ENCODE measurements at regions not wholly inside any gene's neighbourhood (a gene's known extent, or its start where the extent isn't known, plus 50 kb on each side); places are given as distances from the start of the nearest gene placed in this dataset.

GRCh38 chr7:131076032-131076431, 251.6 kb upstream of the MKLN1 start:
- Histone ChIP-seq H3K9ac (ENCODE audit: low read length) (no peak overlapping the region), H3K9me2 (ENCODE audit: insufficient read depth) (no peaks in the 10 kb centered on the region), H3K9me3 (ENCODE audit: control insufficient read depth in 1 of 2, insufficient read depth in 1 of 2, low read depth in 1 of 2, low read length in 2 of 2) (no peaks in the 10 kb centered on the region), H3K4me2 (ENCODE audit: low read length) (no peak overlapping the region), H3K27me3 (ENCODE audit: insufficient read depth, low read length) (no peaks in the 10 kb centered on the region), H3K79me2 (ENCODE audit: insufficient read depth, low read length) (peaks cover 45% of the 10 kb centered on the region), H2AFZ (ENCODE audit: low read depth, low read length, poor library complexity, severe bottlenecking) (no peak overlapping the region), H4K20me1 (ENCODE audit: insufficient read depth) (no peaks in the 10 kb centered on the region), H3K36me3 (ENCODE audit: control insufficient read depth in 1 of 2, insufficient read depth in 2 of 2, low read length in 2 of 2) (no peaks in the 10 kb centered on the region; a peak in 1 of 4 replicates), H3K4me3 (replicated peaks in 1 of 2; ENCODE audit: low read depth in 1 of 2, low read length in 2 of 2) (no peak overlapping the region), H3K4me1 (ENCODE audit: control insufficient read depth in 1 of 2, insufficient read depth in 2 of 2, low read length in 2 of 2) (peaks cover 0 to 10% of the 10 kb centered on the region in 2 experiments; a peak in 1 of 4 replicates), H3K27ac (ENCODE audit: low read depth, low read length) (no peak overlapping the region)
- BruUV-seq (replicated peaks): no TSS peak
- POLR2A ChIA-PET: no interaction called here
- DNase-seq (ENCODE audit: low read depth, low spot score) (no peak), ATAC-seq (no peak)
- CTCF ChIA-PET: no interaction called here
- RAD21 ChIA-PET (ENCODE audit: low non-redundant PET in 1 of 2, low total read pairs in 2 of 2, uncharacterized antibody in 2 of 2, unreplicated experiment in 2 of 2): no interaction called here
- intact Hi-C loops (cut with micrococcal nuclease): no loop called here
- TF ChIP-seq POLR2A (IDR thresholded peaks at IDR 0.05; ENCODE audit: borderline replicate concordance, extremely low read depth, insufficient read depth, insufficient read length) (no peak), SRF (IDR thresholded peaks at IDR 0.05; ENCODE audit: low read depth) (no peak), ZNF274 (IDR thresholded peaks at IDR 0.05; ENCODE audit: low read depth, low read length) (no peak), REST (IDR thresholded peaks at IDR 0.05; ENCODE audit: low read depth) (no peak), RAD21 (IDR thresholded peaks at IDR 0.05; ENCODE audit: low read depth) (no peak), CBX3 (IDR thresholded peaks at IDR 0.05; ENCODE audit: low read depth) (no peak), TCF7L2 (IDR thresholded peaks at IDR 0.05; ENCODE audit: borderline replicate concordance, extremely low read depth, insufficient read depth, insufficient read length) (no peak)
